DND-41 (cell line): ENCODE measurements at regions not wholly inside any gene's neighbourhood (a gene's known extent, or its start where the extent isn't known, plus 50 kb on each side); places are given as distances from the start of the nearest gene placed in this dataset.

Experiments
- CTCF ChIP-seq: IDR thresholded peaks from 2 replicates; pipeline ENCODE4 v1.5.1; 2012; ENCODE audit warnings: borderline replicate concordance, low read length, moderate library complexity, mild to moderate bottlenecking; ENCODE audit not compliant: poor library complexity, severe bottlenecking; ENCODE audit errors: extremely low read depth
- EZH2 ChIP-seq: IDR thresholded peaks from 3 replicates; pipeline ENCODE4 v1.6.1; 2012; ENCODE audit warnings: borderline replicate concordance, low read depth, mild to moderate bottlenecking, moderate library complexity, low read length, inconsistent platforms; ENCODE audit not compliant: severe bottlenecking

- TF ChIP-seq CTCF (no peak), EZH2 (no peak)
Observed at GRCh38 chr14:106686533-106686932, 1160.2 kb downstream of the TMEM121 start.
